Psoas muscle (tissue), 7 donors: ENCODE measurements at regions not wholly inside any gene's neighbourhood (a gene's known extent, or its start where the extent isn't known, plus 50 kb on each side); places are given as distances from the start of the nearest gene placed in this dataset.

ENCODE experiments used
- ATAC-seq, 4 donors: fragments of 200-7000 bp; cut with Tn5 transposase; one replicate each; pipeline ENCODE4 v1.9.1; 2020; ENCODE audit warnings: moderate library complexity in 3 of 4, mild to moderate bottlenecking in 2 of 4
- DNase-seq, 2 donors: peaks; one replicate each; pipeline ENCODE4 v3.0.0-alpha.2; 2020
- H3K27ac ChIP-seq: fragments of 200-600 bp; one replicate; pipeline ENCODE4 v1.8.0; 2022
- H3K27me3 ChIP-seq, 3 donors: fragments of 200-600 bp in 1 of 3; one replicate each; pipeline versions ENCODE4 v1.6.1 to v1.8.0; 2013 to 2022; ENCODE audit warnings: low read length in 2 of 3, mild to moderate bottlenecking in 2 of 3, moderate library complexity in 1 of 3; ENCODE audit not compliant: insufficient read depth in 3 of 3
- H3K36me3 ChIP-seq, 2 donors: fragments of 200-600 bp in 1 of 2; one replicate each; pipeline versions ENCODE4 v1.6.1 to v1.8.0; 2013 to 2022; ENCODE audit warnings: low read depth in 1 of 2, mild to moderate bottlenecking in 1 of 2, moderate library complexity in 1 of 2; ENCODE audit not compliant: insufficient read depth in 1 of 2
- H3K4me1 ChIP-seq: fragments of 200-600 bp; one replicate; pipeline ENCODE4 v1.8.0; 2022
- H3K4me3 ChIP-seq: fragments of 200-600 bp; one replicate; pipeline ENCODE4 v1.8.0; 2022; ENCODE audit warnings: mild to moderate bottlenecking
- H3K9me3 ChIP-seq: fragments of 200-600 bp; one replicate; pipeline ENCODE4 v1.8.0; 2022
- CTCF ChIP-seq: fragments of 200-600 bp; IDR thresholded peaks from one replicate; pipeline ENCODE4 v1.8.0; 2022; ENCODE audit warnings: antibody characterized with exemption
- WGBS, 3 donors: extraction: QIAGEN DNeasy Blood & Tissue Kit; methylation state at CpG; one replicate each; pipeline versions ENCODE4 v1.1.6 to v1.1.7; 2013; 5-methylcytosine and 5-hydroxymethylcytosine counted together
- intact Hi-C, 2 donors: fragments of 100-400 bp; cut with DNase I; formaldehyde crosslinking; loops; one replicate each; pipeline versions ENCODE4 v1.11.0 to v1.14.2; 2022
- donor health status: healthy with polysubstance abuse.
- donor health status: DM: no; HTN: no; CAD: no; lungs with moderate emphysema.
- donor health status: Bipolar disorder and iron deficiency.
- donor health status: healthy.
- donor health status: DM: yes; HTN: yes; CAD: no.
- donor health status: DM: no; HTN: no; CAD: no.
- donor health status: DM: yes; HTN: yes; CAD: no.

- no peak for ATAC-seq
- Histone ChIP-seq H3K27ac (no peak overlapping the region), H3K9me3 (peaks cover 4% of the 10 kb centered on the region), H3K36me3 (no peaks in the 10 kb centered on the region), H3K27me3 (no peaks in the 10 kb centered on the region), H3K4me3 (no peak overlapping the region), H3K4me1 (no peaks in the 10 kb centered on the region)
- TF ChIP-seq CTCF: no peak
- intact Hi-C loops: no loop called here
- WGBS, 3 donors: 93 to 96% (median 95%) methylated on average over 5 of the region's 5 CpGs
- no peak for DNase-seq
These were observed 505.8 kb downstream of the ZEB2 start for GRCh38 chr2:144014103-144014502.

DNA sequence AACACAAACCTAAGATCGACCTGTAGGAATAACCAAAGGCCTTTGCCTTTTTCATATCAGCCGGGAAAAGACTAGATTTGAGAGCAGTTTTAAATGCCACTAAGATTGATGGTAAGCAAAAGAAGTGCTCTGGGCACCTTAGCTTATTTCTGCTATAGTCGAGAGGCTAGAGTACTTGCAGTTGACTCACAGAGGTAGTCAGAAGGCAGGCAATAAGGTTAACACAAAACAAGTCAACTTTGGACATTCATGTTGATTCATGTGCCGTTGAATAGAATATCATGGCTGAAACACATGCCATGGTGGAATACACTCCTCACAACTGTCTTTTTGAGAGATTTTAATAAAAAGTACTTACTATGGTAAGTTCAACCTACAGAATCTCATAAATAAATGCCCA is 507.6 kb downstream of the ZEB2 start:
- ATAC-seq (no peak), DNase-seq (no peak)
- Histone ChIP-seq H3K27ac (no peak overlapping the region), H3K4me1 (no peaks in the 10 kb centered on the region), H3K27me3 (no peaks in the 10 kb centered on the region), H3K36me3 (peaks cover 0 to under 1% of the 10 kb centered on the region in 2 donors), H3K9me3 (peaks cover 4% of the 10 kb centered on the region), H3K4me3 (no peak overlapping the region)
- intact Hi-C loops: no loop called here
- TF ChIP-seq CTCF: no peak
- 95 to 97% (median 96%) methylated on average over 4 of the region's 4 CpGs for WGBS, 3 donors

DNA sequence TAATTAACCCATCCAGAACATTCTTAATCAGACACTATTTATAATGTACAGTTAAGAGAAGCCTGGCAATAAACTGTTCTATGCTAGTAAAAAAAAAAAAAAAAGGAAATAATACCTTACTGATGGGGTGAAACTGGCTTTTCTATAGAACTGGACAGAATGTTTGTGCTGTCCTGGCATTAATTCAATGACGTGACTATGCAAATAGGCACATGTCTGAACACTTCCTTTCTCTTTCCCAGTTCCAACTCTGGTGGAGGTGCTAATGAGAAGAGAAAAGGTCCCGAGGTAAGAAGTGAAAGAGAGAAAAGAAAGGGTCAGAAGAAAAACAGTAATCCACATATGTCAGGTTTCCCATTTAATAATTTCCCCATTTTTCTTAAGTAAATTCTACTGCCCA is 508.4 kb downstream of the ZEB2 start:
- no peak for TF ChIP-seq CTCF
- Histone ChIP-seq H3K36me3 (peaks cover 0 to 8% of the 10 kb centered on the region in 2 donors), H3K27ac (no peak overlapping the region), H3K27me3 (no peaks in the 10 kb centered on the region), H3K9me3 (peaks cover under 1% of the 10 kb centered on the region), H3K4me1 (no peaks in the 10 kb centered on the region), H3K4me3 (no peak overlapping the region)
- DNase-seq (no peak), ATAC-seq (no peak)
- intact Hi-C loops: no loop called here
- WGBS, 3 donors: 76 to 85% (median 80%) methylated on average over 2 of the region's 2 CpGs

DNA sequence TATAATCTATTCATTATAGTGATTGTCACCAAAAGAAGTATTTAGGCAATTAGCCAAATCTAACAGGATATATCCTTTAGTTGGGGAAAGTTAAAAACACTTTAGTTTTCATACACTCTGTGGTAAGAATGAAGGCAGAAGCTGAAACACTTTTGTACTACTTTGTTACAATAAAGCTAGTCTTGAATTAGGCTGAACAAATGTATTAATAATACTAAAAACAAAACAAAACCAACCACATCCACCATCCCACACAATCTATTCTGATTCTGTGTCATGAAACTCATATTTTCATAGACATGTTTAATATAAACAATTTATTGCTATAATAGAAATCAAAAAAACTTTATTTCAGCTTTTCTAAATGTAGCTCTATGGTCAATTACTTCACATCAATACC is 508.8 kb downstream of the ZEB2 start:
- no peak for ATAC-seq
- Histone ChIP-seq H3K27ac (no peak overlapping the region), H3K4me1 (no peaks in the 10 kb centered on the region), H3K27me3 (no peaks in the 10 kb centered on the region), H3K9me3 (no peaks in the 10 kb centered on the region), H3K36me3 (peaks cover 0 to 9% of the 10 kb centered on the region in 2 donors), H3K4me3 (no peak overlapping the region)
- TF ChIP-seq CTCF: no peak
- DNase-seq: no peak
- intact Hi-C loops: no loop called here

DNA sequence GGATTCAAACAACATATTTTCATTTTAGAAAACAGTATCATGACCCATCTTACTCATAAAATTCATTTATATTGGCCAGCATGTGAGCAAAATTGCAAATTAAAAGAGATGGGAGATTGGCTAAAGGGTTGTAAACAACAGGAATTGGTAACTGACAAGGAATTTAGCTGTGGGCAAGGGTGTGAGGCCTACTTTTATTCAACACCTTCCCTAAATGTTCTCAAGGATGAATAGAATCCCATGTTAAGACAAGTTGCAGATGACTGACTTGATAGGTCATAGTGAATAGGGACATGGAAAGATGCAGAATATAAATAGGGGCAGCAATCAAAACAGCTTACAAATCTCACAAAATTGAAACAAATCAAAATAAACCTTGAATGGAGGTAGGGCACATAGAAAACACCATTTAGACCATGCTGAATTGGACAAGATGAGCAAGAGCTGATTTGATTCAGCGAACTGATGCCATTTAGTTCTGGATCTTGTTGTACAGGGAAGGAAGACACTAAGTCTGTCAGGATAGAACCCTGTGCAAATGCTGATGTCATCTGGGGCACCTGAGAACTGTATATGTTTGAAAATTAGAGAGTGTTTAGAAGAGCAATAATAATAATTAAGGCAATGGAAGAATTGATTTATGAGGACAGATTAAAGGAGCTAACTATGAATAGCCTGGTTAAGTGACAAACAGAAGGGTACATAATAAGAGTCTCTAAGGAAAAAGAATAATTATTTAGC is 509.7 kb downstream of the ZEB2 start:
- H3K4me1 ChIP-seq: no peaks in the 10 kb centered on the region
- no peaks in the 10 kb centered on the region for H3K9me3 ChIP-seq
- no peak for ATAC-seq
- intact Hi-C loops: no loop called here
- no peaks in the 10 kb centered on the region for H3K27me3 ChIP-seq
- H3K27ac ChIP-seq: no peak overlapping the region
- no peak overlapping the region for H3K4me3 ChIP-seq
- H3K36me3 ChIP-seq: peaks cover 0 to 9% of the 10 kb centered on the region in 2 donors
- no peak for DNase-seq
- WGBS, 3 donors: 96 to 100% (median 98%) methylated on average over 1 of the region's 1 CpG
- TF ChIP-seq CTCF: no peak
